GM19452 (cell line): ENCODE measurements at regions not wholly inside any gene's neighbourhood (a gene's known extent, or its start where the extent isn't known, plus 50 kb on each side); places are given as distances from the start of the nearest gene placed in this dataset.
"Not testable (repeated sequence)": the region's sequence is repeated elsewhere in the genome, so short reads cannot be mapped to it uniquely, and the experiment has no call there.

Experiments used
- ATAC-seq: cut with Tn5 transposase; IDR thresholded peaks from one replicate; pipeline ENCODE4 v1.9.1; 2021; ENCODE audit not compliant: unreplicated experiment

DNA sequence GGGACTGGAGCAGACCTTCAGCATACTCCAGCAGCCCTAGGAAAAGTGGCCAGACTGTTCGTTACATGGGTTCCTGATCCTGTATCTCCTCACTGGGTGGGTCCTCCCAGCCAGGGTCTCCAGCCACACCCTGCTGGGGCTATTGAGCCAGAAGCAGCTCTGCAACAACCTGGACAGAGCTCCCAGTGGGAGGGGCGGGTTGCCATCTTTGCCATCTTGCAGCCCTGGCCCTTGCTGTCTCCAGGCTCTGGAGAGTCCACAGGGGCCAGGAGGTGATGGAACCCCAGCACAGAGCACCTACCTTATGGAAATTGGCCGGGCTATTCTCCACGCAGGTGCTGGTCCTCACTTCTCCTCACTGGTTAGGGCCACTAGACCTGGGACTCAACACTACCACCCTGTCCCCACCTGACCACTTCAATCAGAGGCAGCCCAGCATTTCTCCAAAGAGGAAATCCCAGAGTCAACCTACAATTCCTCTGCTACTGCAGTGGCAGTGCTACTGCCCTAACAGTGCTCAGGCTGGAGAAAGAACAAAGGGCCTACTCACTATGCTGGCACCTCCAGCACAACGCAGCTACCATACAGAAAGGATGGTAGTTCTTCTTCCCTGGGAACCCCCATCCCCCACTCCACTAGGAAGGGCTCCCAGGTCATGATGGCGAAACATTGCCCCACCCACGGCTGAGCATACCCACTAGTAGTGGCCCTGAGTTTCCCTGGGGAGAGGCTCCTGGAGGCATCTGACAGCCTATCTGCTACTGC, 290.2 kb upstream of the NCAM1 start:
- no peak for ATAC-seq

DNA sequence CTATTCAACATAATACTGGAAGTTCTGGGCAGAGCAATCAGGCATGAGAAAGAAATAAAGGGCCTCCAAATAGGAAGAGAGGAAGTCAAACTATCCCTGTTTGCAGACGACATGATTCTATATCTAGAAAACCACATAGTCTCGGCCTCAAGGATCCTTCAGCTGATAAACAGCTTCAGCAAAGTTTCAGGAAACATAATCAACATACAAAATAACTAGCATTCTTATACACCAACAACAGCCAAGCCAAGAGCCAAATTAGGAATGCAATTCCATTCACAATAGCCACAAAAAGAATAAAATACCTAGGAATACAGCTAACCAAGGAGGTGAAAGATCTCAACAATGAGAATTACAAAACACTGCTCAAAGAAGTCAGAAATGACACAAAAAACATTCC, 287.8 kb upstream of the NCAM1 start:
- ATAC-seq: not testable (repeated sequence)

DNA sequence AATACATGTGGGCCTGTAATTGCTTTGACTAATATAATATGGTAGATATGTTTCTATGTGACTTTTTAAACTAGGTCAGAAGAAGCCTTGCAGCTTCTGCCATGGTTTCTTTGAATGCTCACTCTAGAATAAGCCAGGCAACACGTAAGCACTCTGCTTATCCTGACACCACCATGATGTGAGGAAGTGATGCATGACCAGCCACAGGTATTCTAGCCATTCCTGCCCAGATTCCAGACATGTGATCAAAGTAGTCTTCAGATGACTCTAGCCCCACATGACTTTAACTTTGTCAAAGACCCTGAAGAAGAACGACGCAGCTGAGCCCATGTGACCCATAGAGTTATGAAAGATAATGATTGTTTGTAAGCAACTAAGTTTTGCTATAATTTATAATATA, 276.1 kb upstream of the NCAM1 start:
- ATAC-seq: no peak

DNA sequence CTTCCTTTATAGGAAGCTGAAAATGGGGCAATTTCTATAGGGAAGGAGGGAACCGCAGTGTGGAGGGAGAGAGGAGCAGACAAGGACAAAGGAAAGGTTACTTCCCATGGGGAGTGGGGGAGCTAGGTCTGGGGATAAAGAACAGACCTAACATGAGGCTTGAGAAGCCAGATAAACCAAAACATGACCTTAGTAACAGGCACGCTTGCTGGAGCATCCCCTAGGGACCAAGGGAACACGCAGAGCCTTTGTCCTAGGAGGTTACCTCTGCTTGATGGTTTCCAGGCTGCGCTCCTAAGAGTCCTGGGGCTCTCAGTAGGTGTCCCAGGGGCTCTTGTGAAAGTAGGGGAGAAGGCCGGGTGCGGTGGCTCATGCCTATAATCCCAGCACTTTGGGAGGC, 271.4 kb upstream of the NCAM1 start:
- ATAC-seq: no peak

DNA sequence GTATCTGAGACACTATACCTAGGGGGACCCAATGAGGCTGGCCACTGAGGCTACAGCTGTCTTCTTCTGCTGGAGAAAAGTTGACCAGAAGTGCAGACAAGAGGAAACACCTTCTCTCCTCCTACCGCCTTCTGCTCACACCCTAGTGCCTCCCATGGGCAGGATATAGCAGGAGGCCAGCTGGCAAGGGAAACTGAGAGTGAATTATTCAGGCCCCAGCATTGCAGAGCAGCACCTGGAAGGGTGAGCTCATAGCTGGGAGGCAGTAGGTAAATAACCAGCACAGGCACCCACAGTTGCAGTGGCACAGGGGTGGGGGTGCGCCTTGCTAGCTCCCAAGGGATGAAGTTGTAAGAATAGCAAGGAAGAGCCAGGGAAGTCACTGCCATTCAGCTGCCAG, 267.4 kb upstream of the NCAM1 start:
- no peak for ATAC-seq

DNA sequence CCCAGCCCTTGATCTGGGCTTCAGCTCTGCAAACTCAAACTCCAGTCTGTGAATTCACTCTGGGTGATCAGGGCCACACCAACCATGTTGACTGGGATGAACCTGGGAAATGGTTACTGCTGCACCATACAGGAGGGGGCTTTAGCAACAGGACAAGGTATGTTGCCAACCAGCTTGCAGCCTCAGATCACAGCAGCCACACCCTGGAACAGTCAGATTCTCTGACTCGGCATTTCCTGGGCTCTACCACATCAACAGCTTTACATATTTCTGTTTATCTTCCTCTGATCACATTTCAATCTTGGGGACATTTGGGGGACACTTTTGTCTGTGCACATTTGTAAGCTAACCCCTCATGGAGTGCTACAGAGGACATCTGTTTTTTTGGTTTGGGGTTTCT, 267.0 kb upstream of the NCAM1 start:
- no peak for ATAC-seq

DNA sequence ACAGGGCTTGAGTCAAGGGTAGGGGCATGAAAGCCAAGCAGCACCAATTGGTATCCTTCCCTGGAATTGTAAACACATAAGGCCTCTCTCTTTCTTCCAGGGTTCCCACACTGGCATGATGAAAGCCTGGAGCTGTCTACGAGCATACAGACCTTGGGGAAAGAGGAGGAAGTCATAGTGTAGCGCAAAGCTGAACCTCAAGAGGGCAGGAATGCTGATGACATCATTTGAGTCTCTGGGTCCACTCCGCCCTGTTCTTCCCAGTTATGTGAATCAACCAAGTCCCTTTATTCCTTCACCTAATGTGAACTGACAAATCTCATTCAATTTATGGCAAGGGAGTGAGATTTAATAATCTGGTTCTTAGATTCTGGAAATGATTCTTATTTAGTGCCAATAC, 266.4 kb upstream of the NCAM1 start:
- no peak for ATAC-seq

DNA sequence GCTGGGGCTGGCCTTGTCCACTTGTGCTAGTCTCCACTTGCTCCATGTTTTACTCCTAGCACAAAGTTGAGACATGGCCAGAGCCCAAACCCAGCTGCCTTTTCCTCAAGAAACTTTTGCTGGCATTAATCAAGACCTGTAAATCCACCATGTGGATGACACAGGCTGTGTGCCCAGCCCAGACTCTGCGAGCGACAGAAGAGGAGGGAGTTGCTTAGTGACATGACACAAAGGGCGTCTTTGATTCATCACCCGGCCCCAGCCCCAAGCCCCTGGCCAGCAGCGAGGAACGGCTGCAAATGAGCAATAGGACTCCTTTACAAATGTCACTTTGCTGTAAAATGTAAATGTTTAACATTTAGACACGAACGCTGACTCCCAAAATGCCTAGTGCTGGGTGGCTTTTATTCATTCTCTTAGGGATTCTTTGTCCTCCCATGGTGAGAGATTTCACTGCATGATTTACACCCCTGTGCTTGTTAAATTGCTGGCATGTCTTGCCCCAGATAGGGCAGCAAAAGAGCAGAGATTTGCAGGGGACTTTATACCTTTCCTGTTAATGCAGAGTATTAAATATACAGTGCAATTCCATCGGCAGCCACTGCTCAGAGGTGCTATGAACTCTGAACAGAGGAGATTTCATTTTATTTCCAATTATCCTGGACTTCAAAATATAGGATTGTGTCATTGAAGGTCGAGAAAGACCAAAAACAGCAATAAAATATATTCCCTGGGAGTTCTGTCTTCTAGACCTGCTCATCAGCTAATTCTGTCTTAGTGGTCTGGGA, 263.6 kb upstream of the NCAM1 start:
- ATAC-seq: no peak

DNA sequence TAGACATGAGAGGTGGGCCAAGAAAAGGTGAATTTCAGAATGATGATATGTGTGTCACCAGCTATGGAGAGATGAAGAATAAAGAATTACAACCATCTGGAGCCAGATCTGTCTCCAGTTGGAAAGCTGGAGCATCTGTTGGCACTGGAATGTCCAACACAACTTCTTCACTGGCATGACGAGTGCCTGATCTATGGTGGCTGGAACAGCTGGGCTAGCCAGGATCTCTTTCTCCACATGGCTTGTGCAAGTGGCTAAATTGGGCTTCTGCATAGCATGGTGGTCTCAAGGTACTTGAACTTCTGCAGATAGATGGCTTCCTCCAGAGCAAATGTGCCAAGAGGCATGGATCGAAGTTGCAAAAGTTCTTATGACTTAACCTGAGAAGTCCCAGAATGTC, 256.1 kb upstream of the NCAM1 start:
- no peak for ATAC-seq

DNA sequence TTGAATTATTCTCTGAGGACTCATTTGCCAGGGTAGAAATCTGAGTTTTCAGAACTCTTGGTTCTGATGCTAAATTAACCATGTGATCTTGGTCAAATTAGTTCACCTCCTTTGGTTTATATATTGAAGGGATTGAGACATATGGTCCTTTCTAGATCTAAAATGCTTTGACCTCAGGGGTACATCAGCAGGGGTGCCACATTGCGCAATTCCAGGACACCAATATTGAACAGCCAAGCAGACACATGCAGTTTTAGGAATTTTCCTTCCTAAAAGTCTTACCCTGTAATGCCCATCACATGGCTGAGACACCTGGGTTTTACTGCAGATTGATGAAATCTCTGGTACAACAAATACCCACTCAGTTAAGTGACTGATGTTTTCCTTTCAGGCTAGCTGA, 254.4 kb upstream of the NCAM1 start:
- ATAC-seq: no peak

DNA sequence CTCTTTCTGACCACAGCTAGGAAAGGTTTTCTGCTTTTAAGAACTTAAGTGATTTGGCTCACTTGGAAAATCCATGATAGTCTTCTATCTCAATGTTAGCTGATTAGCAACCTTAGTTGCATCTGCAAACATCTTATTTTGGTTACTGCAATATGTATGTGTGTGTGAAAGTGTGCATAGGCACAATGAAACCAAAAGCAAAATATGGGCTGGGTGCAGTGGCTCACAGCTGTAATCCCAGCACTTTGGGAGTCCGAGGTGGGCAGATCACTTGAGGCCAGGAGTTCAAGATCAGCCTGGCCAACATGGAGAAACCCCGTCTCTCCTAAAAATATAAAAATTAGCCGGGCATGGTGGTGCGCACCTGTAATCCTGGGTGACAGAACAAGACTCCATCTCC, 246.9 kb upstream of the NCAM1 start:
- not testable (repeated sequence) for ATAC-seq

DNA sequence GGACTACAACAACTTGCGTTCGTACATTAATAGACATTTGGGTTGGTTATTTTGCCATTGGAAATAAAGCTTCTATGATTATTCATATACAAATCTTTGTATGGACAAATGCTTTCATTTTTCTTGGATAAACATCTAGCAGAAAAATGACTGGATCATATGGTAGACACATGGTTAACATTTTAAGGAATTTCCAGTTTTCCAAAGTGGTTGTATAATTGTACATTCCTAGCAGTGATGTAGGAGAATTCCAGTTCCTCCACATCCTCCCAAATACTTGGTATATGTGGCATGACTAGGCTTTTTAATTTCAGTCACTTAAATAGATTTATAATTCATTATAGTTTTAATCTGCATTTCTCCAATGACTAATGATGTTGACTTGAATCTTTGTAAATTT, 246.2 kb upstream of the NCAM1 start:
- ATAC-seq: no peak

DNA sequence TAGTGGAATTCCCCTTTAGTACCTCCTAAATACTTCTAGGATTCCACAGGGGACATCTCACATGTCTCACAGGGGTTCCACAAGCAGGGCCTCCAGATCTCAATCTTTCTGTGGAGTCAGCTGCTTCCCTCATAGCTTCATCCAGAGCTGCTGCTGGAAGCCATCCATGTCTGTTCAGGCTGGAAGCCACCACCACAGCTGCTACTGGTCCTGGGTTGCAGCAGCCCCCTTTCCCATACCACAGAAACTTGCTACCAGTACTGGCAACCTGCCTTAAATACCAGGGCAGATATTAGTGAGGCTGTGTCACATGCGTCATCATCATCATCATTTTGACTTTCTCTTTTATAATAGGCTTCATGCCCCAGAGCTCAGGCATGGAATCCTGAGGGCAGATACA, 242.7 kb upstream of the NCAM1 start:
- ATAC-seq: no peak

DNA sequence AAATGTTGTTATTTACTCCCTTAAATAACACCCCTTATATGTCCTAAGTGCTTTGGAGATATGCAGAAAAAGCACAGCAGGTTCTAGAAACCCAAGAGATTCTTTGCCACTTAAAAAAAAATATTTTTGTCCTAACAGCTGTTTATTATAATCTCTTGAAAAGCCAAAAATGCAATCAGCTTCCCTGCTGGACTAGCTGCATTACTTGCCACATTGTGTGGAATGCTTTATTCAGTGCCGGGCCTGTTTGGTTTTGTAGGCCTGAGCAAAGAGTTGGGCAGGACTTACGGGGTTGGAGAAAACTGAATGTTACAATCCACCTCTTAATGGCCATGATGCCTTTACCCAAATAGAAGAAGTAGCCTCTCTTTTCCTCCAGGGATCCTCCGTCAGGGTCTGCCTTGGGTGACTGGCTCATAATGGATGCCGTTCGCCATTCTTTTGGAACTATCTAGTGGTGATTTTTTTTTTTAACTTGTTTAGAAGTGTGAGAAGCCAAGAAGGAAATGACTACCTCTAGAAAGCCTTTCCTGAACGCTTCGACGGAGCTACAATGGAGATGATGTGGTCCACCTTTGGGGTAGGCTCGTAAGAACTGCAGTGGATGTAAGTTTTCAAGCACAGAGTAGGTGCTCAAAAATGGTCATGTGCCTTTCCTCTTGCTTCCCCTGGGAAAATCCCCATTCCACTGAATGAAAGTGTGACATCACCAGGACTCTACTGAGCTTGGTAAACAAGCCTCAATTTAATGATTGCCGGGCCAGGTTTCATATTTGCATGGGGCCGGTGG, 241.3 kb upstream of the NCAM1 start:
- no peak for ATAC-seq

DNA sequence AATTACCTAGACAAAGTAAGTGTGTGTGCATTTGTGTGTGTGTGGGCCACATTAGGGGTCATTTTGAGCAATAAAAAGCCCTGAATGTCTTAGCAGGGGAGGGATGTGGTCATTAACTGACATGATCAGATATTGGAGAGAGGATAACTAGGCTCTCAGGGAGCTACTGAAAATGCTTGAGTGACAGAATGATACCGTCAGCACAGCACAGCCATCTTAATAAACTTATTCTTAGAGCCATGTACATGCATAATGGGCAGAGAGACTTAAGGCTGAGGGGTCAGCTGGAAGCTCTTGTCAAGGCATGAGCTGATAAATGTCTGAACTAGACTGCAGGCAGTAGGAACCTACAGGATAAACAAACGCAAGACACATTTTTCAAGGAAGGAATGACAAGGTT, 239.1 kb upstream of the NCAM1 start:
- ATAC-seq: no peak

DNA sequence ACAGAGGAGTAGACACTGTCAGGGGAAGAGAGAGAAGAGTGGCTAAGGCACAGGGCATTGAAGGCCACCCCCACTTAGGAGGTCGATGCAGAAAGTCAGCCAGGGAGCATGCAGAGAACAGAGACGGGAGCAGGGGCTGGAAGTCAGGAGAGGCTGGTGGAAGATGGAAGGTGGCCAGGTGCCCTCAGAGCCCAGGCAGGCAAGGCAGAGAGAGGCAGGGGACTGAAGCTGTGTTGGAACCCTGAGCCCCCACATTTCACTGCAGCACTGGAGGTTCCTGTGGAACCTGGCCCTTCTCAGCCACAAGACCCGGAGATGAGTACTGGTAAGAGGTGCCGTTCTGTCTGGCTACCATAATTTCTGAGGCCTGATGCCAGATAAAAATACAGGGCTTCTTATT, 238.3 kb upstream of the NCAM1 start:
- ATAC-seq: no peak

DNA sequence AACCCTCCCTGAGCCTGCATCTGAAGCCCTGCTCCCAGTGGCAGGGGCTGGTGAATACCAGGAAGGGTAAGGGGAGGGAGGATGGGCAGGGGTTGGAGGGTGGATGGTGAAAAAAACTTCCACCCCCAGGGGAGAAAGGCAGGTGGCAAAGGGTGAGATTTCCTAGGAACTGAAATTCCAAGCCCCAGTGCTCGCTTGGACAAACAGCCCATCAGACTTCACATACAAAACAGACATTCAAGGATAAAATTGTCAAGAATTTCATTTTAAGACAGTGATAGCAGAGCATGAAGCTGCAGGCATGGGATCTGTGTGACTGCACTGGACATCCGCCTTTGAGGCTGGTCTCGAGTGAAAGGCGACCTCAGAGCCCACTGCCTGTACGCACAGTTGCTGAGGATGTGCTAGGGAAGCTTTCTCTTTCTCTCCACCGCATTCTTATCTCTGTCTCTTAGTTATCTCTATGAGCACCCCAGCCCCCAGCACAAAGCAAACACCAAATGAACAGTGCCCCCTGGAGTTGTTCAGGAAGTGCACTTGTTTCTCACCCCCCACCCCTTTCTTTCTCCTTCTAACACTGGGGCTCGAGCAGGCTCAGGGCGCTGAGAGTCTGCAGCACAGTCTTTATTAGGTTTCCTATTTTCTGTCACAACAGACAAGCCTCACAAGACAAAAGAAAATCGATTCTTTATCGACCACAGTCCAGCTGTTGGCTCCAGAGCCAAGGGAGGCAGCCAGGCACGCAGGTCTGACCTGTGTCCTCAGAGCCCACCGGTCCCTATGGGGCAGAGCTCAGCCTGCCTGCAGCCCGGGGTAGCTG, 237.3 kb upstream of the NCAM1 start:
- no peak for ATAC-seq

DNA sequence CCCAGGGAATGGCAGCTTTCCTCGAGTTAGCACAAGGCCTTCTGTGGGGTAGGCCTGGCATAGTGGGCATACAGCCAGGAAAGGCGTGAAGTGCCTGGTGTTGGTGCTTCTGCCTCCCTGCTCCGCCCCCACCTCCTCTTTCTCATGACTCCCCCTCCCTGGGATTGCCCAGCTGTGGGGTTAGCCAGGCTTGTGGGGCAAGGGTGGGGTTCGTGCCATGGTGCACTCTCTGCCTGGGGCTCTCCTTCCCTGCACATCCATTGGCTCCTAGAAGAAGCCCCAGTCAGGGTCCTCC, 236.8 kb upstream of the NCAM1 start:
- no peak for ATAC-seq

DNA sequence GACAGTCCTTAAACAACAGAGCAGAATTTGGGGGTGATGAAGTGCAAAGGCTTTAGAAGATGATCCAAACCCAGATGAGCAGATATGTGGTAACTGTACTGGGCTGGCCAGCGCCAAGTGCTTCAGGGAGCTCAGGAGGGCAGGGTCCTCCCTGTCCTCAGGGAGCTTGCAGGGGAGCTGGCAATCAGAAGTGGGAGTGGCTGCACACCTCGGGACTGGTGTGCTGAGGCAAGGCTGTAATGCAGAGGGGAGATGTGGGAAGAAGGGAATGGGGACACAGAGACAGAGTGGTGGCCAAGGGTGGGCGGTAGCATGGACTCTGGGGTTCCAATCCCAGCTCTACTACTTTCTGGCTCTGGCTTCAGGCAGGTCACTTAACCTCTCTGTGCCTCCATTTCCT, 235.6 kb upstream of the NCAM1 start:
- no peak for ATAC-seq

DNA sequence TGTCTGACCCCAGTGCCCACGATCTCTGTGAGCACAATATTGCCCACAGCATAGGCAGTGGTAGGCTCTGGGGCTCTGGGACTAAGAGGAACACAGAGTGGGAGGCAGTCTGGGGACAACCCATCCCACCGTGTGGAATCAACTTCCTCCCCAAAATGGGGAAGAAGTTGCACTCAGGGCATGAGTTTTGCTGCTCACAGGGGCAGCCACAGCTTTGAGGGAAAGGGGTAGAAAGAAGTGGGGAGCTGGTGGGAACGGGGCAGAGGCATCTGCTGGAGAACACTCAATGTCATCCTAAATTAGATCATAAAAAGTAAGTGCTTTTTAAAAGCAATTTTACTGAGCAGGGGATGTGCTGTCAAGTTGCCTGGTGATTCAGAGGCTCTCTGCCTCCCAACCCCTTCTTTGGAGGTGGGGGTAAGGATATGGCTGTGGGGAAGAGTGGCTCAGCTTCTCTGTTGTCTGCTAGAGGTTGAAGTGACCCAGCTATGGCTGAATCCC, 233.8 kb upstream of the NCAM1 start:
- no peak for ATAC-seq

DNA sequence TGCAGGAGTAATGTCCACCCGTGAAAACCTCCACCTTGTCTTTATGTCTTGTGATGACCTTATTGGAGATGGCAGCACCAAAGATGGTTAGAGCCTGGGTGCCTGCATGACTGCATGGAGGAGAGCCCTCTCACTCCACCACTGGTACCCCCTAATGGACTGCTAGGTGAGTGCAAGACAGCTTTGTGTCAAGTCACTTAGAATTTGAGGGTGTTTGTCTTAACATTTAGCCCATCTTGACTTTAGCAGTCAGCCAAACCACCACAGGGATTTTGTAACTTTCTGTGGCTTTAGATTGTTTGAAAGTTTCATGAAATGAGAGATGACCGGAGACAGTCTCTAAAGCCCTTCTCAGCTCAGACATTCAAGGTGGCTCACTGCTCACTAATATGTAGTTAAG, 232.9 kb upstream of the NCAM1 start:
- ATAC-seq: no peak
